GM19351 (cell line): ENCODE measurements at regions not wholly inside any gene's neighbourhood (a gene's known extent, or its start where the extent isn't known, plus 50 kb on each side); places are given as distances from the start of the nearest gene placed in this dataset.
A peak's percentile ranks its signal among the peaks of the same experiment; 100 is the strongest.
"Not testable (repeated sequence)": the region's sequence is repeated elsewhere in the genome, so short reads cannot be mapped to it uniquely, and the experiment has no call there.

ENCODE experiments used
- ATAC-seq: cut with Tn5 transposase; IDR thresholded peaks from one replicate; pipeline ENCODE4 v1.9.1; 2021; ENCODE audit warnings: mild to moderate bottlenecking, moderate library complexity; ENCODE audit not compliant: unreplicated experiment

DNA sequence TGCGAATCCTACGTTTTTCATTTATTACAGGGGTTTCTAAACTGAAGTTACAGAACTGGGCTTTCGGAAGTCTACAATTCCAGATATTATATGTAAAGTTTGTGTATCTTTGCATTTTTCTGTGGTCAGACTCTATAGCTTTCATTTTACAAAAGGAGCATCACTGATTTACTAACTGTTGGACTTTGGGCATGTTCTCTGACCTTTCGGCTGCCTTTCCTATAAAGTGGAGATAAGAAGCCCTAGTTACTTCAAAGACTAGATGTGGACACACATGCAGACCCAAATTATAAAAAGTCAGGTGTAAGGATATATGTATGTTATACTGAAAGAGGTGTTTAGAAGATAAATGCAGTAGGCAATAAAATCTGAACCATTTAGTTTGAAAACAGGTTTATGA is 126.6 kb upstream of the PRKCQ start:
- no peak for ATAC-seq

DNA sequence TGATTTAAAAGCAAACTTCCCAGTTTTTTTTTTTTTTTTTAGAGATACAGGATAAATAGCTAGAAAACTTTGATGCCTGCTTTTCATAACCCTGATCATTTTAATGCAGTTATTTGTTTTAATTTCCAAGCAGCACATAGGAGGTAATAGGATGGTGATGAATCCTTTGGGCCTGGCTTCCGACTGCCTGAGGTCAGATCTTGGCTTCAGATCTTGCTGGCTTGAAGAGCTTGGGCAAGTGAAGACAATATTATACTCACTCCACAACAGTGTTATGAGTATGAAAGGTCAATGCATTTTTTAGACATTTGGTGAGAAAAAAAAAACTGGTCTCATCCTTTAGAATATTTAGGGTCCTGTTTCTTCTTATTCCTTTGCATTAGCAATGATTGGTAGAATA is 124.8 kb upstream of the PRKCQ start:
- no peak for ATAC-seq

DNA sequence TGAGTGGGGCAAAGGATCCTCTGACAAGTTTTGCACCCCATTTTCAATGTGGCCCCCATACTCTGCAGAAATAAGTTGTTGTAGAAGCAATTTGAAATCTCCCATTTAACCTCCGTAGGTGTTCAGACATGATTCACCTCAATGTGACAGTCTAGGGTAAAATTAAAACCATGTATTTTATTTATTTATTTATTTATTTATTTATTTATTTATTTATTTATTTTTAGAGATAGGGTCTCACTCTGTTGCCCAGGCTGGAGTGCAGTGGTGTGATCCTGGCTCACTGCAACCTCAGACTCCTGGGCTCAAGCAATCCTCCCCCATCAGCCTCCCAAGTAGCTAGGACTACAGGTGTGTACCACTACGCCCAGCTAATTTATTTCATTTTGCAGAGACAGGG is 122.8 kb upstream of the PRKCQ start:
- not testable (repeated sequence) for ATAC-seq

DNA sequence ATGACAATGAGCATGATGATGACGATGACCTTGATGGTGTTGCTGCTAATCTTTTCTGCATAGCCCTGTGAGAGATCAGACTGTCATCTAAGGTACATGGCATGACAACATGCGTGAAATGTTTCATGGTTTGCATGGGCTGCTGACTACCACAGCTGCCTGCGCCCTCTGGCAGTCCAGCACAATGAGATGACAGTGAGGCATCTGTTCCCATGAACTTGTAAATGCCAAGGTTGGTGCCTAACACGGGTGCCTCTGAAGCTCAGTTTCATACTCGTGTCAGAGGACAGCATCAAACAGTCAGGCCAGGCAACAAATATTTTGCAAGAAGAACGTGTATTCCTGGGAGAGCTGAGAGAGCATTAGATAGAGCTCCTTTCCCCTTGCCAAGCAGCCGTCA is 122.0 kb upstream of the PRKCQ start:
- ATAC-seq: no peak

GRCh38 chr10:6701289-6701688 is 121.2 kb upstream of the PRKCQ start:
- ATAC-seq: no peak

GRCh38 chr10:6700066-6700465 is 120.0 kb upstream of the PRKCQ start:
- ATAC-seq: no peak

DNA sequence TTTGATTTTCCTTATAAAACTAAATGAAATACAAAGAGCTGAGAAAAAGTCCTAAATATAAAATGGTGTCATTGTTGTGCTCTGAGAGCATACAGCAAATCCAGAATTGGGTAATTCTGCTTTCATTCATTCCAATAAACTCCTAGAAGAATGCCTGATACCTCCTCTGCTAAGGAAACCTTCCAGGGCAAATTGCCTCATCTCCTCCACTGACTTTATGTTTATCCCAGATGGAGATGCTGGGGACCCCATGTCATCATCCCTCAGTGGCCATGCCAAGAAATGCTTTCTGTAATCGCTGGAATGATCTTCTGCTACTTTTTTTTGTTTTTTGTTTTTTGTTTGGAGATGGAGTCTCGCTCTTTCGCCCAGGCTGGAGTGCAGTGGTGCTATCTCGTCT is 119.3 kb upstream of the PRKCQ start:
- no peak for ATAC-seq

GRCh38 chr10:6695519-6695918 is 115.4 kb upstream of the PRKCQ start:
- no peak for ATAC-seq

- no peak for ATAC-seq
Measured at GRCh38 chr10:6694447-6695140, 114.5 kb upstream of the PRKCQ start.

DNA sequence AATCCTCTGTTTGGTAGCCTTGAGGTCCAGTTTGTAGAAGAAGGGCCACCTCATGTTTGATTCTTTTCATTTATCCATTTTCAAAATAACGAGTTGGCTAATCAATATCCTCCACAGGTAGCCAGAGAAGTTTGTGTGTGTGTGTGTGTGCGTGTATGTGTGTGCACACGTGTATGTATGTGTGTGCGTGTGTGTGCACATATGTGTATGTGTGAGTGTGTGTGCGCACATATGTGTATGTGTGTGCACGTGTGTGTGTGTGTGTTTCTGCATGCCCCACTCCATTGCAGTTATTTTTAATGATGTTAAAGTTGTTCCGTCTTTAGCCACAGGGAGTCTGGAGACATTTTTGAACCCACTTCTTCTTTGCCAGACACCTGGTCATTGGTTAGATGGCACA is 112.8 kb upstream of the PRKCQ start:
- no peak for ATAC-seq

DNA sequence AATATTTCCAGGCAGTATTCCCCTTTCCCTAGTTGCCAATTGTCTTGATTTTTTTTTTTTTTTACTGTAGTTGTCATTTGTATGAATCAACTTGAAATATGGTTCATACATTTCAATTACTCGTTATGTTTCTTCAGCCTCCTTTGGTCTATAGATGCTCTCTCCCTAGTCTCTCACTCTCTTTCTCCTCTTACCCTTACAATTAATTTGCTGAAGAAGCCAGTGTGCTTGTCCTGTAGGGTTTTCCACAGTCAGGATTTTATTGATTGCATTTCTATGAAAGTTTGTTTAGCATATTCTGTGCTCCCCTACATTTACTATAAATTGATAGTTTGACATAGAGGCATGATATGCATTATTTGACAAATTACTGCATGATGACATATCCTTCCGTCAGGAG is 112.0 kb upstream of the PRKCQ start:
- no peak for ATAC-seq

DNA sequence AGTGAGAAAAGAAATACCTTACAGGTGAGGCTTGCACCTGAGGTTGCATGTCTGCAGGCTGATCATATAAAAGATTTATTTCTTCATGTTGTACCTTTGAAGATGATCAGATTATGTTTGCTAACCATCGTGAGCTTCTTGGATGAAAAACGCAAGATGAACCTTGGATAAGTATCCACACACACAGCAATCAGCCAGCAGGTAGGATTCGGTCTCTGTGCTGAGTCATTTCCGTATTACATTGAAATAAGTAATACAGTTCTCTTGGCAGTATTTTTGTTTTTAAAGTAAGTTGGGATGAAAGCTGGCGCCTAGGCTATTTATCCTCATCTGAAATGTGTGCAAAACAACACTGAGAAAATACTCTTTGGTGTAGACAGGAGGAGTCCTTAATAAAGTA is 109.0 kb upstream of the PRKCQ start:
- ATAC-seq: no peak

- no peak for ATAC-seq
Measured at GRCh38 chr10:6680735-6681134, 100.7 kb upstream of the PRKCQ start.

DNA sequence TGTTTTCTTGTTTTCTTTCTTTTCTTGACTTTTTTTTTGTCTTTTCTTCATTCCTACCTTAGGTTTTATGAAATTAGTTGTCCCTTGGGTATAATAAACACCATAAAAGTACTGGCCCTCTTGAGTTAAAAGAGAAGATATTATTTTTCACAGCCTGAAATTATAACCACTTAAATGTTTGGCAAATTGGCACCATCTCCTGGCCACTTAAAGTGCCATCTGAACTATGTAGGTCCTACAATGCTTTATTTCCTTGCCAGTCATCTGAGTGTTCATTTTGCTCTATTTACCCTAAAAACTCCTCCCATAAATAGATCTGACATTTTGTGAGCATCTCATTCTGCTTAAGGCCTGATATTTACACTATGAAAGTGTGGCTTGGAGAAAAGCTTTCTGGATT is 98.9 kb upstream of the PRKCQ start:
- ATAC-seq: no peak

DNA sequence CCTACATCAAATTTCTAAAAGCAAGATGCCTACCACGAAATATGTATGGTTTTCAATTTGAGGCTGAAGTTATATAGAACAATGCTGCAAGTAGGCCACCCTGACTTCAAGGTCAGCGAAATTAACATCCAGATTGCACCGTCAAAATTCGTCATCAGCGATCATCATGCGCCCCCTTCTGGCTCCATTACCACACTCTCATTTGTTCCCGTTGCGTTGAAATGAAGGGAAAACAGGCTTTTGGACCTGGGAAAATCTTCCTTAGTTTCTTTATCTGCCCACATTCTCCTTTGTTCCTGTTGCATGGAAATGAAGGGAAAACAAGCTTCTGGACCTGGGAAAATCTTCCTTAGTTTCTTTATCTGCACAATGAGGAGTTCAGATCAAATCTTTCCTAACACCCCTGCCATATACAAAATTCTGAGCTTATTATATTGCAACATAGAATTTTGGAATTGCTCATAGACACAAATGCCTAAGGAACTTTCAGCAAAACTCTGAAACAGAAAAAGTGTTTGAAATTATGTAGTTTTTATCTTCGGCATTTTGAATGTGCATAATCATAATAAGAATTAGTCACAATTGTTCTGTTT is 98.2 kb upstream of the PRKCQ start:
- no peak for ATAC-seq

DNA sequence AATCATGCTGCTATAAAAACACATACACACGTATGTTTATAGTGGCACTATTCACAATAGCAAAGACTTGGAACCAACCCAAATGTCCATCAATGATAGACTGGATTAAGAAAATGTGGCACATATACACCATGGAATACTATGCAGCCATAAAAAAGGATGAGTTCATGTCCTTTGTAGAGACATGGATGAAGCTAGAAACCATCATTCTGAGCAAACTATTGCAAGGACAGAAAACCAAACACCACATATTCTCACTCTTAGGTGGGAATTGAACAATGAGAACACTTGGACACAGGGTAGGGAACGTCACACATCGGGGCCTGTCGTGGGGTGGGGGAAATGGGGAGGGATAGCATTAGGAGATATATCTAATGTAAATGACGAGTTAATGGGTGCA is 97.1 kb upstream of the PRKCQ start:
- not testable (repeated sequence) for ATAC-seq

DNA sequence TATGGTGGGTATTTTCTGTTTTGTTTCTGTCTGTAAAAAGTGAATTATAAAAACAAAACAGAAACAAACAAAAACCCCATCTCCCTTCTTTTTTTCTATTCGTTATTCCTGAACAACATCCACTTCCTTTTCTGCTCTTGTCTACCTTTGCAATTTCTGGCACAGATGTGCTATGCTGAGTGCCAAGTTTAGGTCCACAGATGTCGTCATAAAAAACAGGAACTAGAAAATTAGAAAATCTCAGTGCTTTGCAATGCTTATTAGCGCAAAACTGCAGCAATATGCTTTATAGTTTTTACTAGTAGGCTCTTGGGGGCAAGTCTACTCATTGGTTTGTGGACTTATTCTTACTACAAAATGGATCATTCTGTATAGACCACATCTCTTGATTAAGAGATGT is 94.2 kb upstream of the PRKCQ start:
- ATAC-seq: no peak

DNA sequence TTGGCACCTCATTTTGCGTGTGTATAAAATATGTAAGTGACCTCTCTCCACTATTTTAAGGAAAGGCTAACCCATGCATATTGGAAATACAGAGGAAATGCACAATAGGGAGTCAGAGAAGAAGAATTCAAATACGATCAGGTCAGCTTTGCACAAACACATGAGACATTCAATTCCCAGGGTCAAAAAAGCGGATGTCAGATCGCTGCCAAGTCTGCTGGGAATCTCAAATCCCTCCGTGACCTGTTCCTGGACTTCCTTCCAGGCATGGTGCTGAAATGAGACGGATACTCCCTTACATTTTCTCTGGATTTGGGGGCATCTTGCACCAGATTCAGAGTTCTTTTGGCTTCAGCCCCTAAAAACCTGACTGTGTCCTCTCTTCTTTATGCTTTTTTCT is 91.9 kb upstream of the PRKCQ start:
- no peak for ATAC-seq

- peak; percentile 48 for ATAC-seq
Measured at GRCh38 chr10:6669269-6669859, 89.3 kb upstream of the PRKCQ start.

DNA sequence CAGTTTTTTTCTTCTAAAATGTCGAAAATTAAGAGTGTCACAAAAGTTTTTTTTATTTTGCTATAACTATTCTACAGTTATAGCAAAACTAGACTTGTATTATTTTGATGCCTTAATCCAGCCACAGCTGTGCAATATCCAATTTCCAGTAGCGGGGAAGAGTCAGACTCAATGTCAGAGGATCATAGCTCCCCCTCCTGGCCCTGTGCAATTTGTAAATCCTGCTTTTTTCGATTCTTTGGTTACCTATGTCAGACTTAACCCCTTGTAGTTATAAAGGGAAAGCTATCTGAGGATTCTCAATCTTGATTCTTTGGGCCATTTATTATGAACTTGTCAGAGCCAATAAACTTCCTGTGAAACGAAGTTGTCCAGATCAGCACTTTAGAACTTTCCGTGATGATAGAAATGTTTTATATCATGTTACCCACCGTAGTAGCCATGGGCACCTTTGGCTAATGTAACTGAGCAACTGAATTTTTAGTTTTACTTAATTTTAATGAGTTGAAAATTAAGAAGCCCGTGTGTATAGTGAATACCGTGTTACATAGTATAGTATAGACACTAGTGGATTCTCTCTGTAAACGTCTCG is 87.7 kb upstream of the PRKCQ start:
- no peak for ATAC-seq

DNA sequence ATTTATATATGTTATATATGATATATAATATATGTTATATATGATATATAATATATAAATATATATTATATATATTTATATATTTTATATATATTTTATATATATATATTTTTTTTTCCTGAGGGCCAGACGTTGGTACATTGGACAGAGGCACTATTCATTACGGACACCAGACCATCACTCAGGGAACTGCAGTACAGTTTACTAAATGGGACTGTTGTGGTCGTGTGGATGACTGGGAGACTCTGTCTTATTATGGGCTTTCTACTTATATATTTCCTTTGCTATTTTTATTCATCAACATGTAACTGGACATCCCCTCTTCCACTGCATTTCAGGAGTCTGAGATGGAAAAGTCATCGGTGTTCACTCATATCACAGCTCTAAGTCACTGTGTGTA is 87.1 kb upstream of the PRKCQ start:
- no peak for ATAC-seq

- no peak for ATAC-seq
Measured at GRCh38 chr10:6665847-6666246, 85.8 kb upstream of the PRKCQ start.
